ENCODE measurements at regions not wholly inside any gene's neighbourhood (a gene's known extent, or its start where the extent isn't known, plus 50 kb on each side); places are given as distances from the start of the nearest gene placed in this dataset.

DNA sequence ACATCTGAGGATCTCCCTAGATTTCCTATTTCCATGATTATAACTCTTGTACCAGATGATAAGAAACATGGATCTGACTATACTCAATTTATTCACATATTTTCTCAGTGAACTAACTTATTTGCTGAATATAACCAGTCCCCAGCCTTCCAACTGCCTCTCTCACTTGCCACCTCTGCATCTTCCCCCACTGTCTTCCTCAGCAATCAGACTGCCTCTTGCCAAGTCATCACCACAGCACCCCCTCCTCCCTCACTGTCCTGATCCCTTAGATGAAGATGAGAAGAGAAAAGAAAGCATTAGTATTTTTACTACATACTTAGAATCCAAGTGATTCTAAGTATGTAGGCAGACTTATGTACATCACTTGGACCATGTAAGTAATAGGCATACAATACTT lies 71.9 kb downstream of the GTPBP8 start:
- TF ChIP-seq, protein P1, sequence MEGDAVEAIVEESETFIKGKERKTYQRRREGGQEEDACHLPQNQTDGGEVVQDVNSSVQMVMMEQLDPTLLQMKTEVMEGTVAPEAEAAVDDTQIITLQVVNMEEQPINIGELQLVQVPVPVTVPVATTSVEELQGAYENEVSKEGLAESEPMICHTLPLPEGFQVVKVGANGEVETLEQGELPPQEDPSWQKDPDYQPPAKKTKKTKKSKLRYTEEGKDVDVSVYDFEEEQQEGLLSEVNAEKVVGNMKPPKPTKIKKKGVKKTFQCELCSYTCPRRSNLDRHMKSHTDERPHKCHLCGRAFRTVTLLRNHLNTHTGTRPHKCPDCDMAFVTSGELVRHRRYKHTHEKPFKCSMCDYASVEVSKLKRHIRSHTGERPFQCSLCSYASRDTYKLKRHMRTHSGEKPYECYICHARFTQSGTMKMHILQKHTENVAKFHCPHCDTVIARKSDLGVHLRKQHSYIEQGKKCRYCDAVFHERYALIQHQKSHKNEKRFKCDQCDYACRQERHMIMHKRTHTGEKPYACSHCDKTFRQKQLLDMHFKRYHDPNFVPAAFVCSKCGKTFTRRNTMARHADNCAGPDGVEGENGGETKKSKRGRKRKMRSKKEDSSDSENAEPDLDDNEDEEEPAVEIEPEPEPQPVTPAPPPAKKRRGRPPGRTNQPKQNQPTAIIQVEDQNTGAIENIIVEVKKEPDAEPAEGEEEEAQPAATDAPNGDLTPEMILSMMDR (IDR thresholded peaks at IDR 0.05; ENCODE audit: low read depth, low read length, missing control alignments), result no peak
- no peak for DNase-seq (ENCODE audit: low read depth)
- no peak overlapping the region for H3K4me3 ChIP-seq (ENCODE audit: low read depth, low read length)
- in situ Hi-C loops (cut with HindIII; ENCODE audit: low sequenced_read_pairs), result no loop called here

DNA sequence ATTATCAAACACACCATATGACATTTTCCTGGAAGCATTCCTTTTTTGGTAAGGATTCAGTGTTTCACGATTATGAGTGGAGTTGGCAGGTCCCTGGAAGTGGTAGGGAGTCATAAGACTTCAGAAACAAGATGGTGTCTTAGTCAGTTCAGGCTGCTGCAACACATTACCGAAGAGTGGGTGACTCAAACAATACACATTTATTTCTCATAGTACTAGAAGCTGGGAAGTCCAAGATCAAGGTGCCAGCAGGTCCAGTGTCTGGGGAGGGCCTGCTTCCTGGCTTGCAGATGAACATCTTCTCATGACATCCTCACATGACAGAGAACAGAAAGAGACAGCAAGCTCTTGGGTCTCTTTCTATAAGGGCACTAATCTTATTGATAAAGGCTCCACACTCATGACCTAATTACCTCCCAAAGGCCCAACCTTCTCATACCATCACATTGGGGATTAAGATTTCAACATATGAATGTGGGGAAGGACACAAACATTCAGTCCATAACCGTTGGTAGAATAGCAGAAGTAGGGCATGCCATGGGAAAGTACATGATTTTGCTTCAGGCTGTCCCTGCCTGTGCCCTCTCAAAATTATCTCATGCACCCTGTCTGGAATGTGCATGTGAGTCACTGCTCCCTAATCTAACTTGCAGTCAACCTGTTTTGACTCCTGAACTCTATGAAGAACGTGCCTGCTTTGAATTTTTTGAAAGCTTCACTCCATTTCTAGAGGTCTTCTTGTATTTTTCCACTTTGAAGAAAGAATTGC lies 72.5 kb downstream of the GTPBP8 start:
- no peak for DNase-seq (ENCODE audit: low read depth)
- in situ Hi-C loops (cut with HindIII; ENCODE audit: low sequenced_read_pairs), result no loop called here
- TF ChIP-seq, protein P1 (IDR thresholded peaks at IDR 0.05; ENCODE audit: low read depth, low read length, missing control alignments), result no peak
- no peak overlapping the region for H3K4me3 ChIP-seq (ENCODE audit: low read depth, low read length)

DNA sequence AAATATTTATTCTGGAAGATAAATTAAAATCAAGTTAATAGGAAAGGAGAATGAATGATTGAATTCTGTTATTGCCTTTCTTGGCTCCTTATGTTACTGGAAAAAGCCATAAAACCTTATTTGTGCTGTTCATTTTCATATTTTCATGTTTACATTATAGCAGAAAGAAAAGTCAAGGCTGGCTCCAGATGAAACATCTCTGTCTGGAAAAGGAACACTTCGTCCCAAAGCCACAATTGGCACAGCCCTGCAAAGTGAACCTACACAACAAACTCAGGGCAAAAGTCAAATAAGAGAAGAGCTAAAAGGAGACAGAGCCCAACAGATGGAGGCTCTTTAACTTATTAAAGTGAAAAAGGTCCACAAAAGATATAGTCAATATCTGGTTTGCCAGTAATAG lies 73.4 kb downstream of the GTPBP8 start:
- in situ Hi-C loops (cut with HindIII; ENCODE audit: low sequenced_read_pairs), result no loop called here
- no peak overlapping the region for H3K4me3 ChIP-seq (ENCODE audit: low read depth, low read length)
- DNase-seq (ENCODE audit: low read depth), result no peak
- TF ChIP-seq, protein P1 (IDR thresholded peaks at IDR 0.05; ENCODE audit: low read depth, low read length, missing control alignments), result no peak

DNA sequence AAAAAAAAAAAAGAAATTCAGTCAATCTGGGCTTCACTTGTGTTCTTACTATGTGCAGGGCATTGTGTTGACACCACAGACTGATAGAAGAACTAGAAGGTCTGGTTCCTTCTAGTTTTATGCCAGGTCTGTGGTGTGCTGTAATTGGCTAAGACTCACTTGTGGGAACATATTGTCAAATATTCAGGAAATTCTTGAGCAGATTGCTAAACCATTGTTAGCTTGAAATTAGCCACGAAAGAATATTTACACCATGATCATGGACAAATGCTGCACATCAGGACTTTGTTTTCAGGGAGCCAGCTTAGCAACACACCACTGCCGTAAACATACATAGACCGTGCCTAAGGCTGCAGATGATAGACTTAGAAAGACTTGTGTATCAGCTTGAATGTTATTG lies 74.6 kb downstream of the GTPBP8 start:
- TF ChIP-seq, protein P1 (IDR thresholded peaks at IDR 0.05; ENCODE audit: low read depth, low read length, missing control alignments), result no peak
- in situ Hi-C loops (cut with HindIII; ENCODE audit: low sequenced_read_pairs), result no loop called here
- no peak for DNase-seq (ENCODE audit: low read depth)
- no peak overlapping the region for H3K4me3 ChIP-seq (ENCODE audit: low read depth, low read length)

DNA sequence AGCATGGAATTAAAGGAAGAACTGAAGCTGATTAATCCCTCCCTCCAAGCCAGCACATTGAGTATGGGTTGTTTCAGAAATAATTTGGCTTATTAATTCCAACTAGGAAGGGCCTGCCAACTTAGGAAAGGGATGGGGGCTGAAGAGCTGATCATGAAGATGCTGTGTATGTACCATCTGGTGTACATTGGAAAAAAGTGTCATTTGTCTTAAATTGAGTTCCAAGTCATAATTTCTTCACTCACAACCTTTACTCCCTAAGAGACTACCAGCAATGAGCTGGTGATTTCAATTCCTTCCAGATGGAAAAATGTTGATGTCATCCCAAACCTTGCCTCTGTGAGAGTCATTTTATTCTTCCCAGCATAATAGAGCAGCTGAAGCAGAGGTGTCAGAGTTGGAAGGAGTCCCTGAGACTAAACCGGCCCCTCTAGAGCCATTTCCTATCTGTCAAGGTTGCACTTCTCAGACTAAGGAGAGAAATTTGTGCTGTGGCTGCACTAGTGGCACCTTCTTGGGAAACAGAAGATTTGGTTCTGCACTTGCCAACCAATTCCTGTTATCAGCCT lies 79.4 kb downstream of the GTPBP8 start:
- in situ Hi-C loops (cut with HindIII; ENCODE audit: low sequenced_read_pairs), result no loop called here
- DNase-seq (ENCODE audit: low read depth), result no peak
- no peak overlapping the region for H3K4me3 ChIP-seq (ENCODE audit: low read depth, low read length)
- TF ChIP-seq, protein P1 (IDR thresholded peaks at IDR 0.05; ENCODE audit: low read depth, low read length, missing control alignments), result no peak

DNA sequence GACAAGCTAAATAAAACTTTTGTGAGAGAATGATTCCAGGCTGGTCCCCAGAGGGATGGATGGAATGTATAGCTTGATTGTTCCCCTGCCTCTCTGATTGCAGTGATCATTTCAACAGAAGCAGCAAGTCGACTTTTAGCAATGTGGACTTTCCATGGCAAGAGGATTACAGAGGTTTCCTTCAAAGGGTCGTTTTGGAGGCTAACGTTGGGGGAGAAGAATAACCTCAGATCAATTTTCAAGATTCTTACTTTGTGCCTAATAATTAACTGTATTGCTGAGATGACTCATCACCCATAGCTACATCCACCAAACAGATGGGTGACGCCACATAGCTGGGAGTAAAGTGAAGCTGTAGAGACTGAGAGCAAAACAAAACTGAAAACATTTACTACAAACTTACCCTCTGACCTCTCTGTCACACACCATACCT lies 79.9 kb downstream of the GTPBP8 start:
- TF ChIP-seq, protein P1 (IDR thresholded peaks at IDR 0.05; ENCODE audit: low read depth, low read length, missing control alignments), result no peak
- in situ Hi-C loops (cut with HindIII; ENCODE audit: low sequenced_read_pairs), result no loop called here
- H3K4me3 ChIP-seq (ENCODE audit: low read depth, low read length), result no peak overlapping the region
- no peak for DNase-seq (ENCODE audit: low read depth)
